Fibroblast of lung (primary cell): ENCODE measurements at regions not wholly inside any gene's neighbourhood (a gene's known extent, or its start where the extent isn't known, plus 50 kb on each side); places are given as distances from the start of the nearest gene placed in this dataset.

Experiments
- DNase-seq, 2 donors: peaks; one replicate each; pipeline versions ENCODE4 v3.0.0 to v3.0.0-alpha.2; 2010; ENCODE audit warnings: low read depth in 2 of 2
- H2AFZ ChIP-seq: 2 replicates; pipeline ENCODE4 v1.5.1; 2012; ENCODE audit warnings: low read length, control low read depth, inconsistent platforms
- H3K27ac ChIP-seq: 2 replicates; pipeline ENCODE4 v1.5.1; 2011; ENCODE audit warnings: low read length, control low read depth; ENCODE audit not compliant: insufficient read depth
- H3K27me3 ChIP-seq: 2 replicates; pipeline ENCODE4 v1.5.1; 2011; ENCODE audit warnings: mild to moderate bottlenecking, low read length; ENCODE audit not compliant: control insufficient read depth, insufficient read depth
- H3K36me3 ChIP-seq: 2 replicates; pipeline ENCODE4 v1.5.1; 2011; ENCODE audit warnings: low read length; ENCODE audit not compliant: control insufficient read depth, insufficient read depth
- H3K4me1 ChIP-seq: 2 replicates; pipeline ENCODE4 v1.5.1; 2011; ENCODE audit warnings: low read length; ENCODE audit not compliant: control insufficient read depth, insufficient read depth; ENCODE audit errors: extremely low read depth
- H3K4me2 ChIP-seq: 2 replicates; pipeline ENCODE4 v1.5.1; 2011; ENCODE audit warnings: low read length, control low read depth; ENCODE audit not compliant: insufficient read depth; ENCODE audit errors: extremely low read depth
- H3K4me3 ChIP-seq, 4 experiments: fragments of 200-600 bp in 1 of 4; sonication (generic) in 1 of 4; replicated peaks in 1 of 4; 2 replicates each; pipeline ENCODE4 v1.5.1; 2011 to 2016; ENCODE audit warnings: low read length in 4 of 4, low read depth in 3 of 4, mild to moderate bottlenecking in 3 of 4, control low read depth in 2 of 4, inconsistent platforms in 1 of 4, mixed read lengths in 1 of 4; ENCODE audit not compliant: insufficient read depth in 1 of 4; ENCODE audit errors: control extremely low read depth in 1 of 4
- H3K79me2 ChIP-seq: 2 replicates; pipeline ENCODE4 v1.5.1; 2012; ENCODE audit warnings: mild to moderate bottlenecking, low read length, inconsistent platforms; ENCODE audit not compliant: control insufficient read depth, insufficient read depth
- H3K9ac ChIP-seq: 2 replicates; pipeline ENCODE4 v1.5.1; 2011; ENCODE audit warnings: mild to moderate bottlenecking, low read length, control low read depth; ENCODE audit not compliant: insufficient read depth
- H3K9me3 ChIP-seq: 2 replicates; pipeline ENCODE4 v1.5.1; 2012; ENCODE audit warnings: low read depth, low read length; ENCODE audit not compliant: control insufficient read depth, insufficient read depth
- H4K20me1 ChIP-seq: 2 replicates; pipeline ENCODE4 v1.5.1; 2011; ENCODE audit warnings: low read length; ENCODE audit not compliant: control insufficient read depth, insufficient read depth; ENCODE audit errors: extremely low read depth
- CTCF ChIP-seq, 2 donors: IDR thresholded peaks in 1 of 2; conservative IDR thresholded peaks in 1 of 2; 1 replicate in 1 of 2; 2 replicates in 1 of 2; pipeline ENCODE4 v1.5.1; 2011 to 2012; ENCODE audit warnings: low read length in 2 of 2, control low read depth in 1 of 2, inconsistent platforms in 1 of 2, low read depth in 1 of 2, mild to moderate bottlenecking in 1 of 2
- EZH2 ChIP-seq: IDR thresholded peaks from 2 replicates; pipeline ENCODE4 v1.5.1; 2012; ENCODE audit warnings: low read length, control low read depth, mild to moderate bottlenecking; ENCODE audit errors: missing control alignments

GRCh38 chr3:106963442-106963841 is 413.8 kb upstream of the CCDC54 start:
- Histone ChIP-seq H3K27me3 (no peaks in the 10 kb centered on the region), H3K36me3 (no peaks in the 10 kb centered on the region), H3K9me3 (no peaks in the 10 kb centered on the region), H3K79me2 (no peaks in the 10 kb centered on the region), H4K20me1 (no peaks in the 10 kb centered on the region), H3K4me1 (no peaks in the 10 kb centered on the region), H3K27ac (no peak overlapping the region), H3K4me2 (peak overlapping the region; percentile 32), H2AFZ (no peak overlapping the region), H3K4me3 (no peak overlapping the region), H3K9ac (no peak overlapping the region)
- TF ChIP-seq EZH2 (no peak), CTCF (conservative IDR thresholded peaks at IDR 0.05 in 1 of 2, IDR thresholded peaks at IDR 0.05 in 1 of 2; ENCODE audit: low read depth in 1 of 2, low read length in 2 of 2) (no peak)
- DNase-seq: peak; percentile 66 to 84

- no peaks in the 10 kb centered on the region for H4K20me1 ChIP-seq
- no peaks in the 10 kb centered on the region for H3K36me3 ChIP-seq
- no peak overlapping the region for H3K4me2 ChIP-seq
- H3K9me3 ChIP-seq: no peaks in the 10 kb centered on the region
- no peak overlapping the region for H3K27ac ChIP-seq
- no peaks in the 10 kb centered on the region for H3K79me2 ChIP-seq
- H2AFZ ChIP-seq: no peak overlapping the region
- no peaks in the 10 kb centered on the region for H3K27me3 ChIP-seq
- TF ChIP-seq EZH2: no peak
- no peak for TF ChIP-seq CTCF (conservative IDR thresholded peaks at IDR 0.05 in 1 of 2, IDR thresholded peaks at IDR 0.05 in 1 of 2; ENCODE audit: low read depth in 1 of 2, low read length in 2 of 2)
- no peak overlapping the region for H3K4me3 ChIP-seq
- no peaks in the 10 kb centered on the region for H3K4me1 ChIP-seq
- no peak for DNase-seq
- H3K9ac ChIP-seq: no peak overlapping the region
These were observed 411.9 kb upstream of the CCDC54 start for GRCh38 chr3:106965307-106965706.

- Histone ChIP-seq H3K4me2 (no peak overlapping the region), H3K9ac (no peak overlapping the region), H4K20me1 (no peaks in the 10 kb centered on the region), H2AFZ (no peak overlapping the region), H3K4me3 (no peak overlapping the region), H3K79me2 (no peaks in the 10 kb centered on the region), H3K9me3 (no peaks in the 10 kb centered on the region), H3K36me3 (no peaks in the 10 kb centered on the region), H3K4me1 (no peaks in the 10 kb centered on the region), H3K27ac (no peak overlapping the region), H3K27me3 (no peaks in the 10 kb centered on the region)
- no peak for TF ChIP-seq EZH2
- TF ChIP-seq CTCF (conservative IDR thresholded peaks at IDR 0.05 in 1 of 2, IDR thresholded peaks at IDR 0.05 in 1 of 2; ENCODE audit: low read depth in 1 of 2, low read length in 2 of 2): no peak
- no peak for DNase-seq
These were observed 407.6 kb upstream of the CCDC54 start for GRCh38 chr3:106969596-106969995.
